Neural cell (in vitro differentiated cells): ENCODE measurements at regions not wholly inside any gene's neighbourhood (a gene's known extent, or its start where the extent isn't known, plus 50 kb on each side); places are given as distances from the start of the nearest gene placed in this dataset.

Experiments used
- H2AFZ ChIP-seq: fragments of 200-600, 300-800 bp; sonication (generic), shearing (Covaris generic); 2 replicates; pipeline ENCODE4 v1.6.0; 2014; ENCODE audit warnings: low read depth, mild to moderate bottlenecking, antibody characterized with exemption, low read length, moderate library complexity
- H3F3A ChIP-seq: fragments of 200-600 bp; shearing (Covaris generic); 2 replicates; pipeline ENCODE4 v1.6.1; 2016; ENCODE audit warnings: mild to moderate bottlenecking, moderate library complexity, mixed read lengths, antibody characterized with exemption, low read length; ENCODE audit not compliant: insufficient read depth, poor library complexity, severe bottlenecking
- H3K27ac ChIP-seq: fragments of 200-600, 300-800 bp; sonication (generic), shearing (Covaris generic); 2 replicates; pipeline ENCODE4 v1.5.1; 2014; ENCODE audit warnings: mild to moderate bottlenecking, low read length, moderate library complexity
- H3K27me3 ChIP-seq: fragments of 300-800, 200-600 bp; sonication (generic), shearing (Covaris generic); 2 replicates; pipeline ENCODE4 v1.6.0; 2014; ENCODE audit warnings: mild to moderate bottlenecking, low read depth, low read length, moderate library complexity; ENCODE audit not compliant: insufficient read depth
- H3K36me3 ChIP-seq: fragments of 300-800, 200-600 bp; sonication (generic), shearing (Covaris generic); 2 replicates; pipeline ENCODE4 v1.5.1; 2014; ENCODE audit warnings: mild to moderate bottlenecking, antibody characterized with exemption, low read length, moderate library complexity; ENCODE audit not compliant: insufficient read depth
- H3K4me2 ChIP-seq: fragments of 300-800, 200-600 bp; sonication (generic), shearing (Covaris generic); 2 replicates; pipeline ENCODE4 v1.6.0; 2014; ENCODE audit warnings: mild to moderate bottlenecking, low read length
- H3K4me3 ChIP-seq: fragments of 300-800, 200-600 bp; sonication (generic), shearing (Covaris generic); 2 replicates; pipeline ENCODE4 v1.5.1; 2014; ENCODE audit warnings: mild to moderate bottlenecking, low read length, moderate library complexity
- H3K79me2 ChIP-seq: fragments of 200-600 bp; shearing (Covaris generic); replicated peaks from 2 replicates; pipeline ENCODE4 v1.6.0; 2014; ENCODE audit warnings: mild to moderate bottlenecking, low read length, moderate library complexity; ENCODE audit not compliant: insufficient read depth
- H3K9ac ChIP-seq: fragments of 300-800, 200-600 bp; sonication (generic), shearing (Covaris generic); 2 replicates; pipeline ENCODE4 v1.6.1; 2016; ENCODE audit warnings: mild to moderate bottlenecking, low read length, mixed read lengths
- H3K9me2 ChIP-seq: fragments of 200-600 bp; shearing (Covaris generic); 2 replicates; pipeline ENCODE4 v1.6.1; 2016; ENCODE audit warnings: mild to moderate bottlenecking, low read length, mixed read lengths; ENCODE audit not compliant: insufficient read depth
- H3K9me3 ChIP-seq: fragments of 200-600, 300-800 bp; sonication (generic), shearing (Covaris generic); 2 replicates; pipeline ENCODE4 v1.6.1; 2016; ENCODE audit warnings: mild to moderate bottlenecking, mixed run types, low read length, moderate library complexity, mixed read lengths
- H4K20me1 ChIP-seq: fragments of 200-600 bp; shearing (Covaris generic); 2 replicates; pipeline ENCODE4 v1.6.1; 2016; ENCODE audit warnings: mild to moderate bottlenecking, mixed run types; ENCODE audit not compliant: insufficient read depth
- CTCF ChIP-seq: fragments of 450-650 bp; IDR thresholded peaks from 2 replicates; pipeline ENCODE4 v1.5.1; 2014; ENCODE audit warnings: antibody characterized with exemption, mild to moderate bottlenecking, moderate library complexity; ENCODE audit not compliant: poor library complexity, severe bottlenecking
- EP300 ChIP-seq: fragments of 450-650 bp; conservative IDR thresholded peaks from 2 replicates; pipeline ENCODE4 v1.6.1; 2014; ENCODE audit warnings: antibody characterized with exemption, mild to moderate bottlenecking, moderate library complexity; ENCODE audit not compliant: poor library complexity, severe bottlenecking
- EZH2 ChIP-seq: fragments of 200-600, 300-800 bp; shearing (Covaris generic), sonication (generic); IDR thresholded peaks from 2 replicates; pipeline ENCODE4 v1.6.1; 2014; ENCODE audit warnings: antibody characterized with exemption, low read length, borderline replicate concordance, mild to moderate bottlenecking; ENCODE audit not compliant: insufficient read depth, poor library complexity, severe bottlenecking
- MXI1 ChIP-seq: fragments of 450-650 bp; conservative IDR thresholded peaks from 2 replicates; pipeline ENCODE4 v1.6.1; 2014; ENCODE audit warnings: antibody characterized with exemption, mild to moderate bottlenecking; ENCODE audit not compliant: poor library complexity, severe bottlenecking
- POLR2AphosphoS5 ChIP-seq: IDR thresholded peaks from 2 replicates; pipeline ENCODE4 v1.6.1; 2012
- RAD21 ChIP-seq: fragments of 450-650 bp; conservative IDR thresholded peaks from 2 replicates; pipeline ENCODE4 v1.6.1; 2014; ENCODE audit warnings: antibody characterized with exemption, mild to moderate bottlenecking, moderate library complexity
- REST ChIP-seq: IDR thresholded peaks from 2 replicates; pipeline ENCODE4 v1.6.1; 2012; ENCODE audit warnings: borderline replicate concordance
- SMC3 ChIP-seq: fragments of 450-650 bp; conservative IDR thresholded peaks from 2 replicates; pipeline ENCODE4 v1.6.1; 2014; ENCODE audit warnings: antibody characterized with exemption, mild to moderate bottlenecking, moderate library complexity; ENCODE audit not compliant: poor library complexity
- TAF1 ChIP-seq: IDR thresholded peaks from 2 replicates; pipeline ENCODE4 v1.6.1; 2012; ENCODE audit warnings: low read depth

DNA sequence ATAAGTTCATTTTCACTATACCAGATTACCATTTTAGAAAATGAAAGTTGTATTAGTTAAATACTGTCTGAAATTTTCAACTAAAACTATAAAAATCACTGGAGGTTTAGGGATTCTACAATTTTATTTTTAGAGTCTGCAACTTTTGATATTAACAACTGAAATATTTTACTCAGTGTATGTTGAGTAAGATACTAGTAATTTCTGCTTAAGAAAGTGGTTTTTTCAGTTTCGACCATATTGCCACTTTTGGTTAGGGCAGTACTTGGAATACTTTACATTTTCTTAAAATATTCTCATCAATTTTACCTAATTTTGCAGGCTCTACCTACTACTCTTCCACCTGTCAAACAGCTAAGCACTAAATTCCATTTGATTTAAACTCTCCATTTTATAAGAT is 59.6 kb downstream of the KCNRG start:
- no peak overlapping the region for H2AFZ ChIP-seq
- H3K4me3 ChIP-seq = no peak overlapping the region
- no peak overlapping the region for H3K27ac ChIP-seq
- H3K4me2 ChIP-seq = no peak overlapping the region
- peaks cover 9% of the 10 kb centered on the region for H3K27me3 ChIP-seq
- H4K20me1 ChIP-seq = no peaks in the 10 kb centered on the region
- peaks cover 8% of the 10 kb centered on the region for H3F3A ChIP-seq
- no peaks in the 10 kb centered on the region for H3K9me3 ChIP-seq
- H3K36me3 ChIP-seq = no peaks in the 10 kb centered on the region
- H3K9ac ChIP-seq = no peak overlapping the region
- no peak for TF ChIP-seq REST
- TF ChIP-seq SMC3 = no peak
- no peak for TF ChIP-seq EZH2
- no peak for TF ChIP-seq POLR2AphosphoS5
- TF ChIP-seq TAF1 = no peak
- TF ChIP-seq CTCF = no peak
- TF ChIP-seq EP300 = no peak
- no peak for TF ChIP-seq MXI1
- no peak for TF ChIP-seq RAD21
- peaks cover 93% of the 10 kb centered on the region for H3K79me2 ChIP-seq
- no peaks in the 10 kb centered on the region for H3K9me2 ChIP-seq

DNA sequence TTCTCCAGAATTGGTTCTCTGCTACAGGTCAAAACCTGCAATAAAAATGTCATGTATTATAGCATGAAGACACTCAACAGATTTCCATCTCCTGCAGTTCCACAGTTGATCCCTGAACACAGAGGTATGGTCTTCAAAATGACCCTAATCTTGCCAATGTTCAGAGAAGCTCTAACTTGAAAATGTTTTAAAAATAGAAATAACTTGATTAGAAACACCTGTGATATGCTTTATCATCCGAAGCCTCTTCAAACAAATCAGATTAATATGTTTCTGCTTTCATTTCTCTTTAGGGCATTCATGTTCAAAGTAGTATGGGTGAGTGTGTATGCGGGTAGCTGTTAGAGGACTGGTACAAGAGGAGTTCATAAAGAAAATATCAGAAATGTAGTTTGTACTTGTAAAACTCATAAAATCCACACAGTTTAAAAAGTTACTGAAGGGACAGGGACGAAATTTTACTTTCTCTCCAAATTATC is 60.4 kb downstream of the KCNRG start:
- Histone ChIP-seq H3K9ac (no peak overlapping the region), H3K79me2 (peaks cover 85% of the 10 kb centered on the region), H3K36me3 (no peaks in the 10 kb centered on the region), H3K4me3 (no peak overlapping the region), H3F3A (peaks cover 12% of the 10 kb centered on the region), H3K27me3 (peaks cover 17% of the 10 kb centered on the region), H3K4me2 (no peak overlapping the region), H2AFZ (no peak overlapping the region), H4K20me1 (no peaks in the 10 kb centered on the region), H3K9me3 (no peaks in the 10 kb centered on the region), H3K9me2 (no peaks in the 10 kb centered on the region), H3K27ac (no peak overlapping the region)
- TF ChIP-seq TAF1 (no peak), RAD21 (no peak), REST (no peak), EZH2 (no peak), MXI1 (no peak), EP300 (no peak), SMC3 (no peak), CTCF (no peak), POLR2AphosphoS5 (no peak)
